GM23338 (cell line): ENCODE measurements at regions not wholly inside any gene's neighbourhood (a gene's known extent, or its start where the extent isn't known, plus 50 kb on each side); places are given as distances from the start of the nearest gene placed in this dataset.
A peak's percentile ranks its signal among the peaks of the same experiment; 100 is the strongest.

Experiments
- ATAC-seq: fragments of 200-7000 bp; cut with Tn5 transposase; 3 replicates; pipeline ENCODE4 v1.9.1; 2020
- DNase-seq: peaks from one replicate; pipeline ENCODE4 v3.0.0-alpha.2; 2015; ENCODE audit warnings: low spot score
- H2AFZ ChIP-seq: fragments of 200-600 bp; sonication (generic); 2 replicates; pipeline ENCODE4 v1.8.0; 2016; ENCODE audit warnings: antibody characterized with exemption, mild to moderate bottlenecking, moderate library complexity
- H3F3A ChIP-seq: fragments of 200-600 bp; sonication (generic); replicated peaks from 2 replicates; pipeline ENCODE4 v1.8.0; 2017; ENCODE audit warnings: antibody characterized with exemption, mixed run types, low read depth
- H3K27ac ChIP-seq: fragments of 200-600 bp; sonication (generic); 2 replicates; pipeline ENCODE4 v1.6.1; 2016; ENCODE audit warnings: low read depth
- H3K27me3 ChIP-seq: fragments of 200-600 bp; sonication (generic); 2 replicates; pipeline ENCODE4 v1.8.0; 2016; ENCODE audit warnings: mild to moderate bottlenecking, mixed run types, moderate library complexity; ENCODE audit not compliant: insufficient read depth
- H3K36me3 ChIP-seq: fragments of 200-600 bp; sonication (generic); 2 replicates; pipeline ENCODE4 v1.8.0; 2016; ENCODE audit warnings: mild to moderate bottlenecking; ENCODE audit not compliant: insufficient read depth
- H3K4me1 ChIP-seq: fragments of 200-600 bp; sonication (generic); 2 replicates; pipeline ENCODE4 v1.8.0; 2016; ENCODE audit warnings: mild to moderate bottlenecking, moderate library complexity; ENCODE audit not compliant: insufficient read depth
- H3K4me2 ChIP-seq: fragments of 200-600 bp; sonication (generic); 2 replicates; pipeline ENCODE4 v1.7.1; 2017; ENCODE audit warnings: mixed run types
- H3K4me3 ChIP-seq: fragments of 200-600 bp; sonication (generic); 2 replicates; pipeline ENCODE4 v1.6.1; 2016; ENCODE audit warnings: mixed run types
- H3K79me2 ChIP-seq: fragments of 200-600 bp; sonication (generic); replicated peaks from 2 replicates; pipeline ENCODE4 v1.8.0; 2017; ENCODE audit warnings: mild to moderate bottlenecking; ENCODE audit not compliant: insufficient read depth
- H3K9me2 ChIP-seq: fragments of 200-600 bp; sonication (generic); 2 replicates; pipeline ENCODE4 v1.8.0; 2017; ENCODE audit not compliant: insufficient read depth
- H4K20me1 ChIP-seq: fragments of 200-600 bp; sonication (generic); replicated peaks from 2 replicates; pipeline ENCODE4 v1.8.0; 2017; ENCODE audit warnings: mild to moderate bottlenecking; ENCODE audit not compliant: insufficient read depth
- H3K27ac Mint-ChIP-seq: 2 replicates; pipeline ENCODE4 v1.8.0; 2020; ENCODE audit warnings: inconsistent platforms, mild to moderate bottlenecking, moderate library complexity, mixed read lengths
- H3K27me3 Mint-ChIP-seq: 3 replicates; pipeline ENCODE4 v1.8.0; 2022; ENCODE audit warnings: low read depth, mild to moderate bottlenecking, moderate library complexity, mixed read lengths, inconsistent platforms; ENCODE audit not compliant: insufficient read depth, poor library complexity
- H3K36me3 Mint-ChIP-seq: 3 replicates; pipeline ENCODE4 v1.8.0; 2021; ENCODE audit warnings: low read depth, mild to moderate bottlenecking, inconsistent platforms, moderate library complexity, mixed read lengths
- H3K4me1 Mint-ChIP-seq: 3 replicates; pipeline ENCODE4 v1.8.0; 2020; ENCODE audit warnings: mild to moderate bottlenecking, inconsistent platforms, mixed read lengths
- H3K4me3 Mint-ChIP-seq: 3 replicates; pipeline ENCODE4 v1.8.0; 2021; ENCODE audit warnings: moderate library complexity, mild to moderate bottlenecking, inconsistent platforms, mixed read lengths
- H3K9me3 Mint-ChIP-seq: 3 replicates; pipeline ENCODE4 v1.8.0; 2020; ENCODE audit warnings: moderate library complexity, mild to moderate bottlenecking, inconsistent platforms, mixed read lengths
- CTCF ChIP-seq, 2 experiments: fragments of 200-600 bp in 1 of 2; sonication (generic) in 1 of 2; conservative IDR thresholded peaks; 2 replicates each; pipeline versions ENCODE4 v1.5.1 to v1.6.1; 2016 to 2017; ENCODE audit warnings: antibody characterized with exemption in 2 of 2, low read depth in 2 of 2, mild to moderate bottlenecking in 2 of 2, moderate library complexity in 1 of 2
- EZH2 ChIP-seq: fragments of 200-600 bp; sonication (generic); IDR thresholded peaks from one replicate; pipeline ENCODE4 v1.8.0; 2017; ENCODE audit warnings: antibody characterized with exemption, mild to moderate bottlenecking, low read depth; ENCODE audit not compliant: unreplicated experiment
- EZH2phosphoT487 ChIP-seq: fragments of 200-600 bp; sonication (generic); IDR thresholded peaks from one replicate; pipeline ENCODE4 v1.8.1; 2018; ENCODE audit warnings: antibody characterized with exemption; ENCODE audit not compliant: unreplicated experiment
- JUNB ChIP-seq: IDR thresholded peaks from one replicate; pipeline ENCODE4 v1.6.1; 2016; ENCODE audit warnings: antibody characterized with exemption; ENCODE audit not compliant: unreplicated experiment
- NANOG ChIP-seq: IDR thresholded peaks from 2 replicates; pipeline ENCODE4 v1.6.1; 2016; ENCODE audit warnings: antibody characterized with exemption, borderline replicate concordance
- POLR2AphosphoS5 ChIP-seq: IDR thresholded peaks from 2 replicates; pipeline ENCODE4 v1.6.1; 2016; ENCODE audit warnings: antibody characterized with exemption, low read depth
- REST ChIP-seq: IDR thresholded peaks from one replicate; pipeline ENCODE4 v1.6.1; 2018; ENCODE audit warnings: antibody characterized with exemption; ENCODE audit not compliant: unreplicated experiment
- STAT1 ChIP-seq: IDR thresholded peaks from one replicate; pipeline ENCODE4 v1.6.1; 2016; ENCODE audit warnings: antibody characterized with exemption; ENCODE audit not compliant: unreplicated experiment
- ZNF331 ChIP-seq: fragments of 250-450 bp; sonication (Bioruptor Pico); IDR thresholded peaks from 2 replicates; pipeline ENCODE4 v1.5.0; 2020; ENCODE audit warnings: low read depth, mild to moderate bottlenecking, moderate library complexity
- TF ChIP-seq, protein P1 (sequence below): fragments of 250-450 bp; sonication (Bioruptor Pico); IDR thresholded peaks from 2 replicates; pipeline ENCODE4 v1.5.0; 2020; ENCODE audit warnings: mild to moderate bottlenecking, moderate library complexity

GRCh38 chr7:38017320-38017719 lies 96.9 kb downstream of the EPDR1 start:
- TF ChIP-seq CTCF (conservative IDR thresholded peaks at IDR 0.05; ENCODE audit: low read depth in 2 of 2): no peak
- TF ChIP-seq EZH2phosphoT487: no peak
- no peak for TF ChIP-seq ZNF331 (CRISPR knock-in tag)
- TF ChIP-seq NANOG: no peak
- no peak for TF ChIP-seq EZH2
- TF ChIP-seq JUNB: no peak
- no peak for TF ChIP-seq STAT1
- TF ChIP-seq REST: no peak
- H3K4me3 ChIP-seq: no peak overlapping the region
- DNase-seq (no peak), ATAC-seq (no peak)
- Mint-ChIP-seq H3K27ac (no peak overlapping the region), H3K27me3 (no peaks in the 10 kb centered on the region), H3K9me3 (no peaks in the 10 kb centered on the region), H3K4me3 (no peak overlapping the region), H3K36me3 (no peaks in the 10 kb centered on the region), H3K4me1 (peaks cover 8% of the 10 kb centered on the region; the same call in 2 of the 3 replicates)
- H4K20me1 ChIP-seq: no peaks in the 10 kb centered on the region
- no peaks in the 10 kb centered on the region for H3K36me3 ChIP-seq
- no peaks in the 10 kb centered on the region for H3K9me2 ChIP-seq
- H3K79me2 ChIP-seq: no peaks in the 10 kb centered on the region
- no peak overlapping the region for H3K4me2 ChIP-seq
- no peaks in the 10 kb centered on the region for H3F3A ChIP-seq
- no peaks in the 10 kb centered on the region for H3K27me3 ChIP-seq
- peaks cover 4% of the 10 kb centered on the region; the same call in 1 of the 2 replicates for H3K4me1 ChIP-seq
- H2AFZ ChIP-seq: no peak overlapping the region
- H3K27ac ChIP-seq: no peak overlapping the region

- no peak overlapping the region for H3K27ac Mint-ChIP-seq
- Histone ChIP-seq H3K27me3 (no peaks in the 10 kb centered on the region), H3K36me3 (no peaks in the 10 kb centered on the region), H3K4me3 (no peak overlapping the region), H4K20me1 (no peaks in the 10 kb centered on the region), H3K4me1 (no peaks in the 10 kb centered on the region), H2AFZ (peak overlapping the region; percentile 29; the same call in 1 of the 2 replicates), H3K79me2 (no peaks in the 10 kb centered on the region), H3K9me2 (no peaks in the 10 kb centered on the region), H3K4me2 (no peak overlapping the region), H3K27ac (no peak overlapping the region), H3F3A (no peaks in the 10 kb centered on the region)
- no peaks in the 10 kb centered on the region for H3K36me3 Mint-ChIP-seq
- no peaks in the 10 kb centered on the region for H3K4me1 Mint-ChIP-seq
- no peak for DNase-seq
- H3K9me3 Mint-ChIP-seq: no peaks in the 10 kb centered on the region
- H3K27me3 Mint-ChIP-seq: no peaks in the 10 kb centered on the region
- H3K4me3 Mint-ChIP-seq: no peak overlapping the region
- no peak for ATAC-seq
- no peak for TF ChIP-seq EZH2phosphoT487
- TF ChIP-seq ZNF331 (CRISPR knock-in tag): no peak
- no peak for TF ChIP-seq NANOG
- TF ChIP-seq, protein P1, sequence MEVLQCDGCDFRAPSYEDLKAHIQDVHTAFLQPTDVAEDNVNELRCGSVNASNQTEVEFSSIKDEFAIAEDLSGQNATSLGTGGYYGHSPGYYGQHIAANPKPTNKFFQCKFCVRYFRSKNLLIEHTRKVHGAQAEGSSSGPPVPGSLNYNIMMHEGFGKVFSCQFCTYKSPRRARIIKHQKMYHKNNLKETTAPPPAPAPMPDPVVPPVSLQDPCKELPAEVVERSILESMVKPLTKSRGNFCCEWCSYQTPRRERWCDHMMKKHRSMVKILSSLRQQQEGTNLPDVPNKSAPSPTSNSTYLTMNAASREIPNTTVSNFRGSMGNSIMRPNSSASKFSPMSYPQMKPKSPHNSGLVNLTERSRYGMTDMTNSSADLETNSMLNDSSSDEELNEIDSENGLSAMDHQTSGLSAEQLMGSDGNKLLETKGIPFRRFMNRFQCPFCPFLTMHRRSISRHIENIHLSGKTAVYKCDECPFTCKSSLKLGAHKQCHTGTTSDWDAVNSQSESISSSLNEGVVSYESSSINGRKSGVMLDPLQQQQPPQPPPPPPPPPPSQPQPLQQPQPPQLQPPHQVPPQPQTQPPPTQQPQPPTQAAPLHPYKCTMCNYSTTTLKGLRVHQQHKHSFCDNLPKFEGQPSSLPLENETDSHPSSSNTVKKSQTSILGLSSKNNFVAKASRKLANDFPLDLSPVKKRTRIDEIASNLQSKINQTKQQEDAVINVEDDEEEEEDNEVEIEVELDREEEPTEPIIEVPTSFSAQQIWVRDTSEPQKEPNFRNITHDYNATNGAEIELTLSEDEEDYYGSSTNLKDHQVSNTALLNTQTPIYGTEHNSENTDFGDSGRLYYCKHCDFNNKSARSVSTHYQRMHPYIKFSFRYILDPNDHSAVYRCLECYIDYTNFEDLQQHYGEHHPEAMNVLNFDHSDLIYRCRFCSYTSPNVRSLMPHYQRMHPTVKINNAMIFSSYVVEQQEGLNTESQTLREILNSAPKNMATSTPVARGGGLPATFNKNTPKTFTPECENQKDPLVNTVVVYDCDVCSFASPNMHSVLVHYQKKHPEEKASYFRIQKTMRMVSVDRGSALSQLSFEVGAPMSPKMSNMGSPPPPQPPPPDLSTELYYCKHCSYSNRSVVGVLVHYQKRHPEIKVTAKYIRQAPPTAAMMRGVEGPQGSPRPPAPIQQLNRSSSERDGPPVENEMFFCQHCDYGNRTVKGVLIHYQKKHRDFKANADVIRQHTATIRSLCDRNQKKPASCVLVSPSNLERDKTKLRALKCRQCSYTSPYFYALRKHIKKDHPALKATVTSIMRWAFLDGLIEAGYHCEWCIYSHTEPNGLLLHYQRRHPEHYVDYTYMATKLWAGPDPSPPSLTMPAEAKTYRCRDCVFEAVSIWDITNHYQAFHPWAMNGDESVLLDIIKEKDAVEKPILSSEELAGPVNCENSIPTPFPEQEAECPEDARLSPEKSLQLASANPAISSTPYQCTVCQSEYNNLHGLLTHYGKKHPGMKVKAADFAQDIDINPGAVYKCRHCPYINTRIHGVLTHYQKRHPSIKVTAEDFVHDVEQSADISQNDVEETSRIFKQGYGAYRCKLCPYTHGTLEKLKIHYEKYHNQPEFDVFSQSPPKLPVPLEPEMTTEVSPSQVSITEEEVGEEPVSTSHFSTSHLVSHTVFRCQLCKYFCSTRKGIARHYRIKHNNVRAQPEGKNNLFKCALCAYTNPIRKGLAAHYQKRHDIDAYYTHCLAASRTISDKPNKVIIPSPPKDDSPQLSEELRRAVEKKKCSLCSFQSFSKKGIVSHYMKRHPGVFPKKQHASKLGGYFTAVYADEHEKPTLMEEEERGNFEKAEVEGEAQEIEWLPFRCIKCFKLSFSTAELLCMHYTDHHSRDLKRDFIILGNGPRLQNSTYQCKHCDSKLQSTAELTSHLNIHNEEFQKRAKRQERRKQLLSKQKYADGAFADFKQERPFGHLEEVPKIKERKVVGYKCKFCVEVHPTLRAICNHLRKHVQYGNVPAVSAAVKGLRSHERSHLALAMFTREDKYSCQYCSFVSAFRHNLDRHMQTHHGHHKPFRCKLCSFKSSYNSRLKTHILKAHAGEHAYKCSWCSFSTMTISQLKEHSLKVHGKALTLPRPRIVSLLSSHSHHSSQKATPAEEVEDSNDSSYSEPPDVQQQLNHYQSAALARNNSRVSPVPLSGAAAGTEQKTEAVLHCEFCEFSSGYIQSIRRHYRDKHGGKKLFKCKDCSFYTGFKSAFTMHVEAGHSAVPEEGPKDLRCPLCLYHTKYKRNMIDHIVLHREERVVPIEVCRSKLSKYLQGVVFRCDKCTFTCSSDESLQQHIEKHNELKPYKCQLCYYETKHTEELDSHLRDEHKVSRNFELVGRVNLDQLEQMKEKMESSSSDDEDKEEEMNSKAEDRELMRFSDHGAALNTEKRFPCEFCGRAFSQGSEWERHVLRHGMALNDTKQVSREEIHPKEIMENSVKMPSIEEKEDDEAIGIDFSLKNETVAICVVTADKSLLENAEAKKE: no peak
- no peak for TF ChIP-seq POLR2AphosphoS5
These were observed 99.8 kb downstream of the EPDR1 start for GRCh38 chr7:38020121-38020785.
